Thymus (tissue), 11 donors: ENCODE measurements at regions not wholly inside any gene's neighbourhood (a gene's known extent, or its start where the extent isn't known, plus 50 kb on each side); places are given as distances from the start of the nearest gene placed in this dataset.

ENCODE experiments used
- DNase-seq, 9 donors: peaks; one replicate each; pipeline ENCODE4 v3.0.0-alpha.2; 2013; ENCODE audit warnings: low spot score in 9 of 9, low read depth in 6 of 9, missing footprints in 1 of 9
- H3K27ac ChIP-seq, 2 donors: one replicate each; pipeline ENCODE4 v1.5.1; 2013; ENCODE audit warnings: control low read depth in 1 of 2, low read depth in 1 of 2, low read length in 1 of 2, mild to moderate bottlenecking in 1 of 2, moderate library complexity in 1 of 2
- H3K27me3 ChIP-seq, 2 donors: one replicate each; pipeline ENCODE4 v1.5.1; 2013; ENCODE audit warnings: low read length in 1 of 2; ENCODE audit not compliant: control insufficient read depth in 2 of 2, insufficient read depth in 1 of 2
- H3K36me3 ChIP-seq, 2 donors: one replicate each; pipeline ENCODE4 v1.5.1; 2013; ENCODE audit warnings: low read length in 1 of 2, mild to moderate bottlenecking in 1 of 2, moderate library complexity in 1 of 2; ENCODE audit not compliant: control insufficient read depth in 2 of 2, insufficient read depth in 2 of 2
- H3K4me1 ChIP-seq, 2 donors: one replicate each; pipeline ENCODE4 v1.5.1; 2013; ENCODE audit warnings: low read length in 2 of 2; ENCODE audit not compliant: control insufficient read depth in 2 of 2, insufficient read depth in 2 of 2
- H3K4me3 ChIP-seq, 2 donors: one replicate each; pipeline ENCODE4 v1.5.1; 2013; ENCODE audit warnings: low read length in 2 of 2, control low read depth in 1 of 2, mild to moderate bottlenecking in 1 of 2
- H3K9me3 ChIP-seq, 2 donors: one replicate each; pipeline ENCODE4 v1.5.1; 2013; ENCODE audit warnings: low read length in 1 of 2, mild to moderate bottlenecking in 1 of 2; ENCODE audit not compliant: control insufficient read depth in 2 of 2, insufficient read depth in 1 of 2
- WGBS: extraction: QIAGEN DNeasy Blood & Tissue Kit; methylation state at CpG from one replicate; pipeline ENCODE4 v1.1.7; 2013; 5-methylcytosine and 5-hydroxymethylcytosine counted together
- donor health status: healthy.

- no peak for DNase-seq
- H3K27ac ChIP-seq, result no peak overlapping the region
- no peaks in the 10 kb centered on the region for H3K27me3 ChIP-seq
- WGBS, result 99% methylated on average over 3 of the region's 3 CpGs
- no peaks in the 10 kb centered on the region for H3K9me3 ChIP-seq
- no peak overlapping the region for H3K4me3 ChIP-seq
- H3K36me3 ChIP-seq, result no peaks in the 10 kb centered on the region
- H3K4me1 ChIP-seq, result no peaks in the 10 kb centered on the region
Measured at GRCh38 chr2:181218401-181218821, 238.0 kb downstream of the UBE2E3 start.

GRCh38 chr2:181223234-181223633, 234.0 kb upstream of the ITGA4 start:
- no peaks in the 10 kb centered on the region for H3K9me3 ChIP-seq
- peak overlapping the region in 1 of 2 donors; percentile 28 for H3K27ac ChIP-seq
- DNase-seq, result peak in 2 of 9 donors; percentile 10 to 52
- H3K36me3 ChIP-seq, result peaks cover 0 to 6% of the 10 kb centered on the region in 2 donors
- no peak overlapping the region for H3K4me3 ChIP-seq
- no peaks in the 10 kb centered on the region for H3K4me1 ChIP-seq
- 71% methylated on average over 2 of the region's 2 CpGs for WGBS
- H3K27me3 ChIP-seq, result no peaks in the 10 kb centered on the region

- no peaks in the 10 kb centered on the region for H3K9me3 ChIP-seq
- no peaks in the 10 kb centered on the region for H3K4me1 ChIP-seq
- H3K27me3 ChIP-seq, result no peaks in the 10 kb centered on the region
- H3K36me3 ChIP-seq, result peaks cover 0 to 6% of the 10 kb centered on the region in 2 donors
- DNase-seq, result no peak
- WGBS, result 95% methylated on average over 3 of the region's 3 CpGs
- no peak overlapping the region for H3K27ac ChIP-seq
- no peak overlapping the region for H3K4me3 ChIP-seq
Measured at GRCh38 chr2:181224866-181225265, 232.3 kb upstream of the ITGA4 start.

- Histone ChIP-seq H3K27ac (no peak overlapping the region), H3K4me3 (no peak overlapping the region), H3K36me3 (peaks cover 0 to 6% of the 10 kb centered on the region in 2 donors), H3K4me1 (no peaks in the 10 kb centered on the region), H3K9me3 (no peaks in the 10 kb centered on the region), H3K27me3 (no peaks in the 10 kb centered on the region)
- DNase-seq, result no peak
- WGBS, result 99% methylated on average over 1 of the region's 1 CpG
Measured at GRCh38 chr2:181228661-181229060, 228.5 kb upstream of the ITGA4 start.

- DNase-seq, result no peak
- Histone ChIP-seq H3K4me3 (no peak overlapping the region), H3K27me3 (no peaks in the 10 kb centered on the region), H3K27ac (no peak overlapping the region), H3K36me3 (peaks cover 0 to 4% of the 10 kb centered on the region in 2 donors), H3K9me3 (no peaks in the 10 kb centered on the region), H3K4me1 (no peaks in the 10 kb centered on the region)
- WGBS, result 100% methylated on average over 1 of the region's 1 CpG
Measured at GRCh38 chr2:181231151-181231550, 226.0 kb upstream of the ITGA4 start.

- Histone ChIP-seq H3K9me3 (no peaks in the 10 kb centered on the region), H3K27ac (no peak overlapping the region), H3K4me3 (no peak overlapping the region), H3K4me1 (no peaks in the 10 kb centered on the region), H3K36me3 (peaks cover 0 to 3% of the 10 kb centered on the region in 2 donors), H3K27me3 (no peaks in the 10 kb centered on the region)
- over 99% methylated on average over 2 of the region's 2 CpGs for WGBS
- no peak for DNase-seq
Measured at GRCh38 chr2:181231886-181232621, 225.1 kb upstream of the ITGA4 start.

GRCh38 chr2:181234487-181234891, 222.7 kb upstream of the ITGA4 start:
- whole genome bisulfite sequencing, result 95% methylated on average over 1 of the region's 1 CpG

GRCh38 chr2:181235011-181235410, 222.2 kb upstream of the ITGA4 start:
- H3K27me3 ChIP-seq, result no peaks in the 10 kb centered on the region
- H3K9me3 ChIP-seq, result no peaks in the 10 kb centered on the region
- no peak overlapping the region for H3K4me3 ChIP-seq
- WGBS, result 94% methylated on average over 1 of the region's 1 CpG
- DNase-seq, result no peak
- H3K36me3 ChIP-seq, result no peaks in the 10 kb centered on the region
- H3K4me1 ChIP-seq, result no peaks in the 10 kb centered on the region
- H3K27ac ChIP-seq, result no peak overlapping the region

More at GRCh38 chr2:181234487-181234891, 222.7 kb upstream of the ITGA4 start:
- H3K27me3 ChIP-seq, result no peaks in the 10 kb centered on the region
- no peak overlapping the region for H3K4me3 ChIP-seq
- DNase-seq, result no peak
- no peak overlapping the region for H3K27ac ChIP-seq
- no peaks in the 10 kb centered on the region for H3K4me1 ChIP-seq
- H3K36me3 ChIP-seq, result no peaks in the 10 kb centered on the region
- H3K9me3 ChIP-seq, result no peaks in the 10 kb centered on the region

GRCh38 chr2:181235683-181236459, 221.3 kb upstream of the ITGA4 start:
- WGBS, result 97% methylated on average over 4 of the region's 4 CpGs

More at GRCh38 chr2:181235683-181236459, 221.3 kb upstream of the ITGA4 start:
- H3K27ac ChIP-seq, result no peak overlapping the region
- no peaks in the 10 kb centered on the region for H3K4me1 ChIP-seq
- H3K36me3 ChIP-seq, result no peaks in the 10 kb centered on the region
- no peaks in the 10 kb centered on the region for H3K27me3 ChIP-seq
- no peaks in the 10 kb centered on the region for H3K9me3 ChIP-seq
- no peak overlapping the region for H3K4me3 ChIP-seq
- DNase-seq, result no peak
